Middle frontal gyrus (tissue), 1 donor: ENCODE measurements at regions not wholly inside any gene's neighbourhood (a gene's known extent, or its start where the extent isn't known, plus 50 kb on each side); places are given as distances from the start of the nearest gene placed in this dataset.

Source experiments
- DNase-seq: peaks from one replicate; pipeline ENCODE4 v3.0.0-alpha.2; 2015; ENCODE audit warnings: low spot score; ENCODE audit errors: extremely low spot score

- DNase-seq = no peak
Observed at GRCh38 chr6:14822012-14822553, 423.8 kb upstream of the JARID2 start.

- DNase-seq = no peak
Observed at GRCh38 chr6:14822679-14823078, 423.2 kb upstream of the JARID2 start.

GRCh38 chr6:14824060-14824459 is 421.8 kb upstream of the JARID2 start:
- DNase-seq = no peak

- no peak for DNase-seq
Observed at GRCh38 chr6:14824484-14825275, 421.2 kb upstream of the JARID2 start.

DNA sequence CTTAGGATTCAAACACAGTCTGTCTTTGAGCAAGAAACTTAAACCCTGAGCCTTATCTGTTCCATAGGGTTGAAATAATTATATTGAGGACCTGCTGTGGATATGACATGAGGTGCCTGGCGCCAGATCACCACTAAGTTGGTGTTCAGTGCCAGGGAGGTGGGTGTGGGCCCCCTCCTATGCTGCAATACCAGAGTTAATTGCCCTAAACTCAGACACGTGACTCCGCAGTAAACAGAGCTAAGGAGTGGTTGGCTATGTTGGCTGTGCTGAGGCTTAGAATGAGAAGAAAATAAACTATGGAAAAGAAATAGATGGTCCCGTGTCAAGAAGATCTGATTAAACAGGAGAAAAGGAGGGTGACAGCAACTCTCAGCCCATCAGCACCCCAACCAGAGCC is 419.4 kb upstream of the JARID2 start:
- no peak for DNase-seq

DNA sequence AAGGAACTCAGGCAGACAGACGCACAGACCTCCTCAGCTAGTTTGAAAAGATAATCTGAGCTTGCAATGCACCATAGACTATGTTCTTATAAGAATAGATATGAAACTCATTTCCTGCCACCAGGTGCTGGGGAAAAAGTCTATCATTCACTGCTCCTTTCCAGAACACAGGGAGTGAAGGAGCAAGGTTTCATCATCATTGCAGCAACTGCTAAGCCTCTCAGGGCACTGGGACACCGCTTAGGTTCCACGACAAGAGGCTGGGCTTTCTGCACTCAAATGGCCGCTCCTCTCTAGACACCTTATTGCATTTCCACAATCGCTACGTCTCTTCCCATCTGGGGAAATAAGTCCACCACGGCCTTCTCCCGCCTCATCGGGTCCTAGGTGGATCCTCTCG is 418.5 kb upstream of the JARID2 start:
- DNase-seq = no peak

GRCh38 chr6:14828201-14828611 is 417.7 kb upstream of the JARID2 start:
- no peak for DNase-seq

DNA sequence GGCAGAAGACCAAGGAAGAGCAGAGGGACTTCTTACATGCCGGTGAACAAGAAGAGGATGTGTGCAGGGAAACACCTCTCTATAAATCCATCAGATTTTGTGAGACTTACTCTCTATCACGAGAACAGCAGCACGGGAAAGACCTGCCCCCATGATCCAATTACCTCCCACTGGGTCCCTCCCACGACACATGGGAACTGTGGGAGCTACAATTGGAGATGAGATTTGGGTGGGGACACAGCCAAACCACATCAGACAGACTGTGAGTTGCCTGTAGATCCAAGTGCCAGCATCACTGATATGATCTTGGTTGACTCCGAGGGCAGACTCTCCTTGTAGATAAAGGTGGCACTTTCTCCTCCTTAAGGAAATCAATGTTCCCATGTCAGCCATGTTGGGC is 414.8 kb upstream of the JARID2 start:
- no peak for DNase-seq

DNA sequence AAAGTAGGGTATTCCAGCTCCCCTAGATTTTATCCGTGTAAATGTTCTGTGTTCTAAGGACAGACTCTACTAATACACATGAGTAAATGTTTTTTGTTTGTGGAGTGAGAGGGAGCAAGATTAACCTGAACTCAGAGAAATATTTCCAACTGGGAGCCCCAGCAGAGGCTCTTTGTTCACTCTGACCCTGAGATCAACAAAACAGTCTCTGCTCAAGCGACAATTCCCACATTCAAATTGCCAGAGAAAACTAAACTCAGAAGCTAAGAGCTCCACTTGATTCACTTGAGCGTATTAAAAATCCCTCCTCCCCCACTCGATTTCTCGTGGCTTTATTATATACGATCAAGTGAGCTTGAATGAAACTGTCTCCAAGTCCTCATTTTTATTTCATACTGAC is 413.9 kb upstream of the JARID2 start:
- DNase-seq = no peak

- DNase-seq = no peak
Observed at GRCh38 chr6:14832427-14832826, 413.4 kb upstream of the JARID2 start.

GRCh38 chr6:14834851-14835530 is 410.9 kb upstream of the JARID2 start:
- DNase-seq = no peak

GRCh38 chr6:14837435-14837834 is 408.4 kb upstream of the JARID2 start:
- DNase-seq = no peak

DNA sequence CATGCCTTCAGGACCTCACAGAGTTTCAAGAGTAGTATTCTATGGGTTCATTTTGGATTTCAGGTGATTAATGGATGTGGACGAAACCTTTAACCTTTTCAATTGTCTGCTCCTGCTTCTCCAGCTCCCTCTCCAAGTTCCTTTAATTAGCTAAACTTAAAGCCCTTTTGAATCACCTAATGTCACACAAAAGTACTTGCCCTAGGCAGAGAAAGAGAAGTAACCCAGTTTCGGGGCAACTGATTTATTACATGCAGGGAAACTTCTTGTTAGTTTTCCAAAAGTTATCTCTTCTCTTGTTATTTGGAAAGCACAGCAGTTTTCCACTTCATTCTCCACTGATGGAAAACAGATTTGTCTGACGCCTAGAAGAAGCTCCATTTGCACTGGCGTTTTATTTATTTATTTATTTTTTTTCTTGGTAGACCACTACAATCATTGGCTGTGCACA is 407.7 kb upstream of the JARID2 start:
- no peak for DNase-seq

GRCh38 chr6:14841901-14842421 is 403.9 kb upstream of the JARID2 start:
- peak; percentile 16 for DNase-seq

GRCh38 chr6:14844411-14844810 is 401.5 kb upstream of the JARID2 start:
- DNase-seq = no peak

- no peak for DNase-seq
Observed at GRCh38 chr6:14848019-14848418, 397.9 kb upstream of the JARID2 start.

- DNase-seq = no peak
Observed at GRCh38 chr6:14849185-14849584, 396.7 kb upstream of the JARID2 start.

DNA sequence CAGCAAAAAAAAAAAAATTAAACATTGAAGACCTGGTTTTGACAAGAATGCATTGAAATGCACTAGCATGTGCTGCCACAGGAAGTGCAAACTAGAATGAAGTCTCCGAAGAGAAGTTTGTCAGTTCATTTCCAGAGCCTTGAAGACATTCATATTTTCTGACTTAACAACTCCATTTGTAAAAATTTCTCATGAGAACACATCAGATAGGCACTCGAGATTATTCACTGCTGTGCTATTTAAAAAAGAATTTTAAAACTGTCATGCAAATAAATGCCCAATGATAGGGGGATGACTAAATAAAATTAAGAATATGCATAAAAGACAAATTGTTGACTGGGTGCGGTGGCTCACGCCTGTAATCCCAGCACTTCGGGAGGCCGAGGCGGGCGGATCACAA is 394.6 kb upstream of the JARID2 start:
- no peak for DNase-seq

- DNase-seq = no peak
Observed at GRCh38 chr6:14852375-14852774, 393.5 kb upstream of the JARID2 start.

GRCh38 chr6:14856177-14856576 is 389.7 kb upstream of the JARID2 start:
- no peak for DNase-seq

GRCh38 chr6:14857001-14857400 is 388.9 kb upstream of the JARID2 start:
- DNase-seq = no peak

DNA sequence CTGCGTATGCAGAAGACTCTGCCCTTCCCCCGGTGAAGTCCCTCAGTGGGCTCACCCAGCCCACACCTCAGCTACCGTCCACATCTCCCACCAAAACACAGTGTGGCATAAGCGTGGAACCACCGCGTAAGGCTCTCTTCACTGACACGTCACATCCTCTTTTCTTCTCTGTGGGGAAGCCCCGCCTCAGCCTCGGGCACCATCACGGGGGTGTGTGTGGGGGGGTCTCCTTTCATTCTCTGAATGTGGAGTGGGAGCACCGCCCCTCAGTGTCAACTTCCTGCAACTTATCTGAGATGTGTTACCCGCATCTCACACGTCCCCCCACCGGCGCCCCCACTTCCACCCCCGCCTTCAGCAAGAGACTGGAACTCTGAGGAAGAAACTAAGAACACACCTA is 388.4 kb upstream of the JARID2 start:
- no peak for DNase-seq
